Fibroblast of peridontal ligament (primary cell): ENCODE measurements at regions not wholly inside any gene's neighbourhood (a gene's known extent, or its start where the extent isn't known, plus 50 kb on each side); places are given as distances from the start of the nearest gene placed in this dataset.

Experiments
- DNase-seq: peaks from one replicate; pipeline ENCODE4 v3.0.0-alpha.2; 2010; ENCODE audit errors: extremely low read depth

- no peak for DNase-seq
These were observed 94.3 kb downstream of the PRLHR start for GRCh38 chr10:118501171-118501570.

- no peak for DNase-seq
These were observed 94.9 kb downstream of the PRLHR start for GRCh38 chr10:118500477-118501104.

- no peak for DNase-seq
These were observed 96.3 kb downstream of the PRLHR start for GRCh38 chr10:118499186-118499585.

GRCh38 chr10:118498623-118499022, 96.8 kb downstream of the PRLHR start:
- no peak for DNase-seq

- DNase-seq, result no peak
These were observed 98.2 kb downstream of the PRLHR start for GRCh38 chr10:118497227-118497626.

DNA sequence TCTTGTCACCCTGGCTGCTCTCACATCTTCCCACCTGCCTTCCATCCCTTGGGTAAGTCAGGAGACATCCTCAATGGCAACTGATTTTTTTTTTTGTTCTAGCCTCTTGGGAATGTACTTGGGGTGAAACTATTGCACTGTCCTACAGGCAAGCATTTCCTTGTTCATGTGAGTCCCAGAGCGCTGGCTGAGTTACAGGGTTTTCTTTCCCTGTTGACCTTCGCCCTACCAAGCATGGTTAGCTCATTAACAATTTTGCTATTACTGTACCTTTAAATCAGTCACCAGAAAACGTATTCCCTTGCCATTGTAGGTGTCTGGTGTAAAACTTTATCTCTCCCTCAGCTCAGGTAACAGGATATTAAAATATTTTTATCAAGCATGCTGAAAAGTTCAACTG, 98.9 kb downstream of the PRLHR start:
- no peak for DNase-seq

GRCh38 chr10:118495499-118495898, 99.9 kb downstream of the PRLHR start:
- DNase-seq, result no peak

GRCh38 chr10:118491055-118491454, 104.4 kb downstream of the PRLHR start:
- no peak for DNase-seq

- DNase-seq, result no peak
These were observed 106.5 kb downstream of the PRLHR start for GRCh38 chr10:118488710-118489497.

DNA sequence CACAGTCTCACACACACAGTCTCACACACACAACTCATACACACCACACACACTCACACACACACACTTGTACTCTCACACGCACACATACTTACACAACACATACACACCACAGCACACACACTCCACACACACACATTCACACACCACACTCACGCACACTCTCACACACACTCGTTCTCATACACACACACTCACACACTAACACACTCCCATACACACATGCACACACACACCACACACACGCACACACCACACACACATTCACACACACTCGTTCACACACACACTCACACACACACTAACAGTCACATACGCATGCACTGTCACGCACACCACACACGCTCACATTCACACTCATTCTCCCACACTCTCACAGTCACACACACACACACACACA, 109.8 kb downstream of the PRLHR start:
- DNase-seq, result no peak

DNA sequence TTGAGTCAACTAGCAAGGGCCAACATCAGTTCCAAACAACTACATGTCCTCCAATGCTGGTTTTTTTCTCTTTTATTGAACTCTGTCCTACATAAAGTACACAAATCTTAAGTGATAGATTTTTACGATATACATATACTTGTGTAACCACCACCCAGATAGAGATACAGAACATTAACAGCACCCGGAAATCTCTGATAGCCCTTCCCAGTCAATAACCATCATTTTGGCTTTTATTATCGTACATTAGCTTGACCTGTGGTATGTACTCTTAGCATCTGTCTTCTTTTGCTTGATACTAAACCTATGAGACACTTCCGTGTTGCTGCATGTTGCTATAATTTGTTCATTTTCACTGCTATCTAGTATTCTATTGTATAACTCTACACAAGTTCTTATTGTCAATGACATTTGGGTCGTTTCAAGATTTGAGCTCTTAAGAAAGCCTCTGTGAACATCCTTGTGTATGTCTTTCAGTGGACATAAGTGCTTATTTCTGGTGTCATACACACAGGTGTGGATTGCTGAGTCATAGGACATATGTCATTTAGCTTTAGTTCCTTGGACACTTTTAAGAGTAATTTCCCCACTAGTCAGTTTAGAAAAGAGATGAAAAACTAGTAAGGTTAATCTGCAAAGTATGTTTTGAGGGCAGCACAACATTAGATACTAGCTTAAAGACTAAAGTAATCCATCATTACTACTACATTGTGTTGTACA, 111.1 kb downstream of the PRLHR start:
- DNase-seq, result no peak

DNA sequence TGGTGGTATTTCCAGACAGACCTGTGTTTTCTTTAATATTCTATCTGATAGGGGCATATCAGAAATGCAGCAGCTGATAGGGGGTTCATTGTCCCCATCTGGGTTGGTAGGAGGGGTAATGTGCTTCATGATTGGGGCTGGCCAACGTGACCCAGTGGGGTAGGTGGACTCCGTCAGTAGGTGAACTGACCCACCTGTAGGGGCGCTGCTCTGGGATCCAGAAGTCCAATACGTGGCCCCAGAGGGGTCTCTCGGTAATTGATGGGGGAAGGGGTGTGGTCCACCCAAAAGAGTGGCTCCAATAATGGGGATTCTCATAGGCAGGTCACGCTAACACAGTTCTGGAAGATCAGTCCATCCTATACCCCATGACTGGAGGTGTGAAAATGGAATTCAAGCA, 112.0 kb downstream of the PRLHR start:
- DNase-seq, result no peak

DNA sequence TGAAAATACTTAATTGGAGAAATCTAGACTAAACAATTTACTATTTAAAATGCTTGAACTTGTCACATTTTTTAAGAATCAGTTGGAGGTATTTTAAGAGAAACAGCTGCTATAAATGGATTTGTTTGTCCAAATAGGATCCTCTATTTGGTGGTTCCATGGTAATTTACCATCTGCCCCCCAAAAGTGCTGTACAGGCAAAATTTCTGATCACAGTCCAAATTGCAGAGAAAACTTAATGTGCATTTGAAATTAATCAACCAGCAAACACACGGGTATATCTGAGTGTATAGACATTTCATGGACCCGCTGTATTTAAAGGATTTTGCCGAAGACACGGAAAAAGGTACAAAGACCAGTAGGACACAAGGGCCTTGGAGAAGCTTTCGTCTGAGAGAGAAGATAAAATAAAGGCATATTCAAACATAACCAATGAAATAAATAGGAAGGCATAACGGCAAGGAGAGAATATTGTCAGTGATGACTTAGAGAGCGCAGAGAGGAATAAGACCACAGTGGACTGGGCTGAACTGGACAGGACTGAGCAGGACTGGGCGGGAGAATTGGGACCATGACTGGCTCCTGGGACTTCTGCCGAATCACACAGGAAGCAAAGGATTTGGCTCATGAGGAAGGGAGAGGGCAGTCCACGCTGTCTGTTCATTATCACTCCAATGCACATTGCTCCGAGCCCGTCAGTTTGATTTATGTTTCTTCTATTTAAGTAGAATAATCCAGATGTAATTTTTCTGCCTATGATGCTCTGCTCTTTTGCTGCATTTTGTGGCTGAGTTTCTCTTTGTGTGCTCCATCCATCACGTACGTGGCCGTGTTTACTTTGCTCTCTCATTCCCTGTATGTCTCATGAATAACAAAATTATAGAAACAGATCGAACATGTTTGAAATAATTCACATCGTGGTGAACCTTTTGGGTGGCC, 112.8 kb downstream of the PRLHR start:
- no peak for DNase-seq

DNA sequence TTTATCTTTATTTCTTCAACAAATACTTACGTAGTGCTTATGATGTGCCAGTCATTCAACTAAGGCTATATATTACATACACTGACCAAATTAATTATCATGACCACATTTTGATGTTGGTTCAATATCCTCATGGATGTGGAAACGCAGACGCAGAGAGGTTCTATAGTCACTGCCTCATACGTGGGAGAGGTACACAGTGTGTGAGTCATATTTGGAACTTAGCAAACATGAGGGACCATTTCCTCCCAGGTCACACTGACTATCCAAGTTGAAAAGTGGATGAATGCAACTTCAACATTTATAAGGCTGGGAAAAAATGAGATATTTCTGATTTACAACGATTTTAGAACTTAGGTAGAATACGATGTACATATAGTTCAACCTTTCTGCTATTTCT, 113.6 kb downstream of the PRLHR start:
- DNase-seq, result no peak

- no peak for DNase-seq
These were observed 120.2 kb downstream of the PRLHR start for GRCh38 chr10:118475214-118475613.

DNA sequence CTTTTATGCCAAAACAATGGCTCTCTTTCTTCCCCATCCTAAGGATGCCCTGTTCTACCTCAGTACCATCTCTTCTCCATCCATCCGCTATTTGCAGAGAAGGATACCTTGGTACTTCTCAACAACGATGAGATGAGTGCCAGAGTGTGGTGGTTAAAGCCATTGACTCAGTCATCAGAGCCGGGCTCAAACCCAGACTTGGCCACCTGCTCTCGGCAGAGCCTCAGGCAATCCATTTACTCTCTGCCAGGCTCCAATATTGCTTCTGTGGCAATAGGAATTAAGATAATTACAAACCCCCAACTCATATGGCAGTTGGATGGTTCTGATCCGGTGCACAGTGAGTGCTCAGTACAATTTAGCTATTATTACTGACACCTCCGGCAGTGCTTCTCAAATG, 121.3 kb downstream of the PRLHR start:
- no peak for DNase-seq

DNA sequence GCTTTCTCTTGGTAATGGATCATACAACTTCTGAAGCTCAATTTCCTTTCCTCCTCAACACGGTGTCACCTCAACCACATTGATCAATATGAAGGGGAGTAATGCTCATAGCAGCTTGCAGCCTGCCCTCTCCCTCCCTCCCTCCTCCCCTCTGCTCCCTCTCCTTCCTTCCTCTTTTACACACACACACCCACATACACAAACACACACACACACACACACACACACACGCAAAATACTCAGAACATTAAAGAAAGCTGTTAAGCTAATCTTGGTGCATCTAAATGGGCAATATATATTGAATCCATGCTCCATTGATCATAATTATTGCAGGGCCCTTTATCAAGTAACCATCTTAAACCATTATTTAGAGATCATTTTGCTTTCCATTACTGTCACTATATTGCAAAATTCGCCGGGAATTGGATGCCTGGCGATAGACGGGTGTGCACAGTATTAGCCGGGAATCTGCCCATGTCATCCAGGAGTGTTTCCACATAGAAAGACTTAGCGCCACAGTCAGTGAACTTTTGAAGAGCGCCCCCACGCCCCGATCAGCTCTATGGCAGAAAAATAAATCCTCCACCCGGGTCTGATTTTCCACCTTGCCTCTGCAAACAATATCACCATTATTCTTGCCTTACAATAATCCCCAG, 122.0 kb downstream of the PRLHR start:
- no peak for DNase-seq

DNA sequence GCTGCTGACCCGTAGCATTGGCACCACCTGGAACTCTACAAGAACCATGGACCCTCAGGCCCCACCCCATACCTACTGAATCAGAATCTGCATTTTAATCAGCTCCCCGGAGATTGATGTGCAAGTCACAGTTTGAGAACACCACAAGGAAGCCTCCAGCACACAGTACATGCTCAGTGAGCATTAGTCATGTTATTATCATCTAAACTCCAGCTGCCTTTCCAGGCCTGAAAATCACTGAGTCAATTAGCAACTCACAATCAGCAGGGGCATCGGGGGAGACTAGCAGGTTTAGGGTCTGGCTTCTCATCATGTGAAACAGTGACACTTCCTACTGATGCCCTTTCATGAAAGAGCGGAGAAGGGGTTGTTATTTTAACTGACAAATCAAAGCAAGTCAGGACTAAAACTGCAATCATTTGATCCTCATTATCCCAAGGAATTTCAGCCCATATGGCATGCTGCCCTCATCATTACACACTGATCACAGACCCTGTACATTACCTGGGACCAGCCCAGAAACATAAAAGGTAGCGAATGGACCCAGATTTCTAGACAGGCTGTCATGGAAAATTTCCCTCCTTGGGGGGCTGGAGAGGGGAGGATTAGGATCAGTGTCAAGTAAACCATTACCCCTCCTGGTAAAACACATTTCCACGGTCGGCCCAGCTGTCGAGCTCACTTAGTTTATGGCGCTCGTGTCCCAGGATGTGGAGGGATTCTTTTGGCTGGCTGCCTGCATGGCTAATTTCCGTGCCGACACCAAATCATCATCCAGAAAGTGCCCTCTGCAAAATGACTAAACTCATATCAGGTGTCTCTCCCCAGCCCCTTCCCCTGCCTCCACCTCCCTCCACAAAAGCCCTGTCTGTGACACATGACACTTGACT, 122.8 kb downstream of the PRLHR start:
- no peak for DNase-seq

DNA sequence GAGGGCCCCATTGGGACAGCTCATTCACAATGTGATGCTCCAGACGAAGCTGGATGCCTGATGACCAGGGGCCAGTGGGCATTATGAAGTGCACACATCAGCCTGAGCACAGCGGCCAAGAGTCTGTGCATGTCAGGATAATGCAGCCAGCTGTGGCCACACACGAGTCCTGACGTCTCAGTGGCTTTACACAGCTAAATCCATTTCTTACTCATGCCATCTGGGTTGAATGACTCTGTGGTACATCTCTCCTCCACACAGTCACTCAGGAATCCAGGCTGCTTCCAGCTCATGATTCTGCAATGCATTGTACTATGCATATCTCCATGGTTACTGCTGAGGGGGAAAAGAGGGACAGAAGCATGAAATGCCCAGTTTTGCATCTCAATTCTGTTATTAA, 123.6 kb downstream of the PRLHR start:
- DNase-seq, result peak; percentile 64

DNA sequence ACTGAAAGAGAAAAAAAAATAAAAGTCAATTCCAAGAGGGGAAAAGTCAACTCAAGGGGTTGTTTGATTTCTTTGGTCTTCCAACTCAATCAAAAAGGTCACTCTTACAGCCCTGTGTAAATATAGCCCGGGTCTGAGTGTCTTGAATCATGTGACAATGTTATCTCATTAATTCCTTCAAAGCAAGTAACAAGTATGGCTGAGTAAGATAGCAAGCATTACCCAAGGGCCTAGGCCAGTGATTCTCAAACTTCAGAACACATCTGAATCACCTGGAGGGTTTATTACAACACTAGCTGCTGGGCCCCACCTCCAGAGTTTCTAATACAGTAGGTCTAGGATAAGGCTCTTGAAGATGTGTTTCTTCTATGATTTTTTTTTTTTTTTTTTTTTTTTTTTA, 125.0 kb downstream of the PRLHR start:
- no peak for DNase-seq
